Nephron (organoid): ENCODE measurements at regions not wholly inside any gene's neighbourhood (a gene's known extent, or its start where the extent isn't known, plus 50 kb on each side); places are given as distances from the start of the nearest gene placed in this dataset.

Experiments
- H3K27ac Mint-ChIP-seq, 3 experiments: 2 replicates each; pipeline ENCODE4 v1.8.0; 2020; ENCODE audit warnings: mixed read lengths in 3 of 3, mild to moderate bottlenecking in 2 of 3, moderate library complexity in 1 of 3
- H3K27me3 Mint-ChIP-seq: 2 replicates; pipeline ENCODE4 v1.8.0; 2021; ENCODE audit warnings: low read depth, mild to moderate bottlenecking, moderate library complexity, mixed read lengths
- H3K36me3 Mint-ChIP-seq: 2 replicates; pipeline ENCODE4 v1.8.0; 2020; ENCODE audit warnings: low read depth, mixed read lengths
- H3K4me1 Mint-ChIP-seq: 2 replicates; pipeline ENCODE4 v1.8.0; 2020; ENCODE audit warnings: mixed read lengths
- H3K4me3 Mint-ChIP-seq, 3 experiments: 2 replicates each; pipeline ENCODE4 v1.8.0; 2020; ENCODE audit warnings: mild to moderate bottlenecking in 3 of 3, mixed read lengths in 3 of 3, moderate library complexity in 2 of 3
- H3K9me3 Mint-ChIP-seq: 2 replicates; pipeline ENCODE4 v1.8.0; 2020; ENCODE audit warnings: mixed read lengths
- TF ChIP-seq, protein P1 (sequence below), 3 experiments: fragments of 200-600 bp; sonication (generic); IDR thresholded peaks; one replicate each; pipeline ENCODE4 v1.5.0; 2021; ENCODE audit warnings: antibody characterized with exemption in 3 of 3; ENCODE audit not compliant: unreplicated experiment in 3 of 3

DNA sequence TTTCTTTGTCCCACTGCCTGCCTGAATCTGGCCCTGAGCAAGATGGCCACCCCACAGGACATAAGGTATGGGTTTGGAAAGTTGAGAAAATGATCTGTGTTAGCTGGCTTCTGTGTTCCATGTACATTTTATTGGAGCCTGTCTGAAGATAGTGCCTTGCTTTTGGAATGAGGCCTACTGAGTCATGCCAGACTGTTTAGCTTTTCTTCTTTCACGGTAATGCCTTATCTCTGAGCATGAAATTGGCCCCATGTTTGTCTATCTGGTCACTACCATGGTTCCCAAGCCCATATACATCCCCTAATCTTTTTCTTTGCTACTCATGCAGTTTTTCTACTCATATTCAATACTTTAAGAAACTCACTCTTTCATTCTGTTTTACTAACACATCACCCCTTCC is 85.1 kb upstream of the LMO4 start:
- no peaks in the 10 kb centered on the region for H3K9me3 Mint-ChIP-seq
- no peaks in the 10 kb centered on the region for H3K27me3 Mint-ChIP-seq
- H3K4me1 Mint-ChIP-seq = peaks cover 5% of the 10 kb centered on the region
- no peaks in the 10 kb centered on the region for H3K36me3 Mint-ChIP-seq
- TF ChIP-seq, protein P1, sequence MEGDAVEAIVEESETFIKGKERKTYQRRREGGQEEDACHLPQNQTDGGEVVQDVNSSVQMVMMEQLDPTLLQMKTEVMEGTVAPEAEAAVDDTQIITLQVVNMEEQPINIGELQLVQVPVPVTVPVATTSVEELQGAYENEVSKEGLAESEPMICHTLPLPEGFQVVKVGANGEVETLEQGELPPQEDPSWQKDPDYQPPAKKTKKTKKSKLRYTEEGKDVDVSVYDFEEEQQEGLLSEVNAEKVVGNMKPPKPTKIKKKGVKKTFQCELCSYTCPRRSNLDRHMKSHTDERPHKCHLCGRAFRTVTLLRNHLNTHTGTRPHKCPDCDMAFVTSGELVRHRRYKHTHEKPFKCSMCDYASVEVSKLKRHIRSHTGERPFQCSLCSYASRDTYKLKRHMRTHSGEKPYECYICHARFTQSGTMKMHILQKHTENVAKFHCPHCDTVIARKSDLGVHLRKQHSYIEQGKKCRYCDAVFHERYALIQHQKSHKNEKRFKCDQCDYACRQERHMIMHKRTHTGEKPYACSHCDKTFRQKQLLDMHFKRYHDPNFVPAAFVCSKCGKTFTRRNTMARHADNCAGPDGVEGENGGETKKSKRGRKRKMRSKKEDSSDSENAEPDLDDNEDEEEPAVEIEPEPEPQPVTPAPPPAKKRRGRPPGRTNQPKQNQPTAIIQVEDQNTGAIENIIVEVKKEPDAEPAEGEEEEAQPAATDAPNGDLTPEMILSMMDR (IDR thresholded peaks at IDR 0.05; ENCODE audit: unreplicated experiment in 3 of 3) = no peak
- no peak overlapping the region for H3K27ac Mint-ChIP-seq
- H3K4me3 Mint-ChIP-seq = no peak overlapping the region

DNA sequence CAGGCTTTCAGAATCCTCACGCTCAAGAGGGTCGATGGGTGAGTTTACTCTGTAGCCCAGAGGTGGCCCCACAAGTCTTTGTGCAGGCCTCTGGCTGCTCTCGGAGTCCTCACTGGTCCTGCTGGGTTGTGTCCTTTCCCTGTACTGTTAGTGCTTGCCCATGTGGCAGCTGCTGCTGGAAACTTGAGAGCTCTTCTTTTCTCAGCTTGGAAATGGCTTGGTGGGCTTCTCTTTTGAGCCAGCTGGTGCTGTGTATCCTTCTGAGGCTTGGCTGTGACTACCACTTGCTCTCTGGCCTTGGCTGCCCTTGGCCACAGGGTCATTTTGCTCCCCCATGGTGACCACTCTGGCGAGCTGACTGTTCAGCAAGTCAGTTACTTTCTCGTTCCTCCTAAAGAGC is 82.2 kb upstream of the LMO4 start:
- H3K4me3 Mint-ChIP-seq = no peak overlapping the region
- H3K4me1 Mint-ChIP-seq = peaks cover 5% of the 10 kb centered on the region
- TF ChIP-seq, protein P1 (IDR thresholded peaks at IDR 0.05; ENCODE audit: unreplicated experiment in 3 of 3) = no peak
- H3K9me3 Mint-ChIP-seq = no peaks in the 10 kb centered on the region
- no peak overlapping the region for H3K27ac Mint-ChIP-seq
- H3K27me3 Mint-ChIP-seq = no peaks in the 10 kb centered on the region
- H3K36me3 Mint-ChIP-seq = no peaks in the 10 kb centered on the region

DNA sequence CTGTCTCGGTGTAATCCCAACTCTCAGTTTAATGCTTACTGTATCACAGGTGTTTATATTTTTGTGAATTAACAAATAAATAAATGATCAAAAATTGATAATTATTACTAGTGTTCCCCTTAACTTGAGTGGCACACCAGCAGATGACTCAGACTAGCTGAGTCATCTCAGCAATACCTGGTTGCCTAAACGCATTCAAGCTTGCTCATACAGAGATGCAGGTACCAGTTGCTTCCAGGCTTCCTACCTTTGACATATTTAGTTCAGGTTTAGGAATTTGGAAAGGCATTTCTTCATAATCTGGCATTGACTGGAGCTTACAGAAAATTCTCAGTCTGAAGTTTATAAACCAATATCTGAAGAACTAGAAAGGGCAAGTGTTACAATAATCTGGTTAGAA is 78.9 kb upstream of the LMO4 start:
- TF ChIP-seq, protein P1 (IDR thresholded peaks at IDR 0.05; ENCODE audit: unreplicated experiment in 3 of 3) = no peak
- H3K36me3 Mint-ChIP-seq = no peaks in the 10 kb centered on the region
- peaks cover 16% of the 10 kb centered on the region for H3K4me1 Mint-ChIP-seq
- no peak overlapping the region for H3K4me3 Mint-ChIP-seq
- H3K27ac Mint-ChIP-seq = no peak overlapping the region
- peaks cover 14% of the 10 kb centered on the region for H3K9me3 Mint-ChIP-seq
- H3K27me3 Mint-ChIP-seq = no peaks in the 10 kb centered on the region

GRCh38 chr1:87250336-87250735 is 78.3 kb upstream of the LMO4 start:
- no peak overlapping the region for H3K4me3 Mint-ChIP-seq
- no peaks in the 10 kb centered on the region for H3K27me3 Mint-ChIP-seq
- no peaks in the 10 kb centered on the region for H3K36me3 Mint-ChIP-seq
- peaks cover 15% of the 10 kb centered on the region for H3K9me3 Mint-ChIP-seq
- H3K27ac Mint-ChIP-seq = no peak overlapping the region
- H3K4me1 Mint-ChIP-seq = peaks cover 16% of the 10 kb centered on the region
- TF ChIP-seq, protein P1 (IDR thresholded peaks at IDR 0.05; ENCODE audit: unreplicated experiment in 3 of 3) = no peak

GRCh38 chr1:87252406-87252805 is 76.3 kb upstream of the LMO4 start:
- TF ChIP-seq, protein P1 (IDR thresholded peaks at IDR 0.05; ENCODE audit: unreplicated experiment in 3 of 3) = no peak
- Mint-ChIP-seq H3K4me1 (peaks cover 11% of the 10 kb centered on the region), H3K4me3 (no peak overlapping the region), H3K27me3 (no peaks in the 10 kb centered on the region), H3K9me3 (peaks cover 18% of the 10 kb centered on the region), H3K36me3 (no peaks in the 10 kb centered on the region), H3K27ac (no peak overlapping the region)

GRCh38 chr1:87262688-87263087 is 66.0 kb upstream of the LMO4 start:
- TF ChIP-seq, protein P1 (IDR thresholded peaks at IDR 0.05; ENCODE audit: unreplicated experiment in 3 of 3) = no peak
- H3K36me3 Mint-ChIP-seq = no peaks in the 10 kb centered on the region
- no peak overlapping the region for H3K27ac Mint-ChIP-seq
- no peaks in the 10 kb centered on the region for H3K4me1 Mint-ChIP-seq
- peaks cover 9% of the 10 kb centered on the region for H3K9me3 Mint-ChIP-seq
- no peak overlapping the region for H3K4me3 Mint-ChIP-seq
- H3K27me3 Mint-ChIP-seq = no peaks in the 10 kb centered on the region
